K562 (cell line): ENCODE measurements at regions not wholly inside any gene's neighbourhood (a gene's known extent, or its start where the extent isn't known, plus 50 kb on each side); places are given as distances from the start of the nearest gene placed in this dataset.

Experiments
- AFF1 ChIP-seq, 2 experiments: fragments of 450-650 bp; IDR thresholded peaks; 2 replicates each; pipeline ENCODE4 v1.6.1; 2018; ENCODE audit warnings: mild to moderate bottlenecking in 2 of 2, low read depth in 1 of 2; ENCODE audit not compliant: partially characterized antibody in 2 of 2
- ARID2 ChIP-seq: fragments of 450-650 bp; IDR thresholded peaks from 2 replicates; pipeline ENCODE4 v1.6.1; 2017; ENCODE audit warnings: antibody characterized with exemption, mild to moderate bottlenecking
- BACH1 ChIP-seq: fragments of 200-800 bp; sonication (Bioruptor generic); IDR thresholded peaks from 2 replicates; pipeline ENCODE4 v1.6.1; 2016; ENCODE audit warnings: missing genetic modification characterization, missing compliant biosample characterization
- CUX1 ChIP-seq: fragments of 200-800 bp; sonication (Bioruptor generic); IDR thresholded peaks from 2 replicates; pipeline ENCODE4 v1.6.1; 2016; ENCODE audit warnings: missing genetic modification characterization, missing compliant biosample characterization
- IRF9 ChIP-seq: fragments of 450-650 bp; IDR thresholded peaks from 2 replicates; pipeline ENCODE4 v1.6.1; 2016; ENCODE audit warnings: missing biosample characterization, missing genetic modification characterization
- ZBTB49 ChIP-seq: sonication (generic); formaldehyde crosslinking; IDR thresholded peaks from 2 replicates; pipeline ENCODE4 v1.8.0; 2022; ENCODE audit warnings: missing genetic modification reagents, mild to moderate bottlenecking, borderline replicate concordance

- no peak for TF ChIP-seq CUX1
- TF ChIP-seq IRF9 (tag) = 0 out of 2 replicates have a peak, but pooled peaks have one; percentile 17
- 0 out of 2 replicates have a peak, but pooled peaks have one; percentile 41 for TF ChIP-seq BACH1 (tag)
- no peak for TF ChIP-seq AFF1 (IDR thresholded peaks at IDR 0.05; ENCODE audit: low read depth in 1 of 2, partially characterized antibody in 2 of 2)
- TF ChIP-seq ZBTB49 (CRISPR knock-in tag) = no peak
- TF ChIP-seq ARID2 = no peak
- TF ChIP-seq, all 486 proteins: peak for 8
Observed at GRCh38 chr15:94855018-94855408, 623.7 kb downstream of the MCTP2 start (continued).
